Thymus (tissue), 11 donors: ENCODE measurements at regions not wholly inside any gene's neighbourhood (a gene's known extent, or its start where the extent isn't known, plus 50 kb on each side); places are given as distances from the start of the nearest gene placed in this dataset.

Experiments used
- DNase-seq, 9 donors: peaks; one replicate each; pipeline ENCODE4 v3.0.0-alpha.2; 2013; ENCODE audit warnings: low spot score in 9 of 9, low read depth in 6 of 9, missing footprints in 1 of 9
- H3K27ac ChIP-seq, 2 donors: one replicate each; pipeline ENCODE4 v1.5.1; 2013; ENCODE audit warnings: control low read depth in 1 of 2, low read depth in 1 of 2, low read length in 1 of 2, mild to moderate bottlenecking in 1 of 2, moderate library complexity in 1 of 2
- H3K27me3 ChIP-seq, 2 donors: one replicate each; pipeline ENCODE4 v1.5.1; 2013; ENCODE audit warnings: low read length in 1 of 2; ENCODE audit not compliant: control insufficient read depth in 2 of 2, insufficient read depth in 1 of 2
- H3K36me3 ChIP-seq, 2 donors: one replicate each; pipeline ENCODE4 v1.5.1; 2013; ENCODE audit warnings: low read length in 1 of 2, mild to moderate bottlenecking in 1 of 2, moderate library complexity in 1 of 2; ENCODE audit not compliant: control insufficient read depth in 2 of 2, insufficient read depth in 2 of 2
- H3K4me1 ChIP-seq, 2 donors: one replicate each; pipeline ENCODE4 v1.5.1; 2013; ENCODE audit warnings: low read length in 2 of 2; ENCODE audit not compliant: control insufficient read depth in 2 of 2, insufficient read depth in 2 of 2
- H3K4me3 ChIP-seq, 2 donors: one replicate each; pipeline ENCODE4 v1.5.1; 2013; ENCODE audit warnings: low read length in 2 of 2, control low read depth in 1 of 2, mild to moderate bottlenecking in 1 of 2
- H3K9me3 ChIP-seq, 2 donors: one replicate each; pipeline ENCODE4 v1.5.1; 2013; ENCODE audit warnings: low read length in 1 of 2, mild to moderate bottlenecking in 1 of 2; ENCODE audit not compliant: control insufficient read depth in 2 of 2, insufficient read depth in 1 of 2
- WGBS: extraction: QIAGEN DNeasy Blood & Tissue Kit; methylation state at CpG from one replicate; pipeline ENCODE4 v1.1.7; 2013; 5-methylcytosine and 5-hydroxymethylcytosine counted together
- donor health status: healthy.

- DNase-seq, result no peak
- no peak overlapping the region for H3K4me3 ChIP-seq
- no peaks in the 10 kb centered on the region for H3K4me1 ChIP-seq
- H3K27ac ChIP-seq, result no peak overlapping the region
- H3K27me3 ChIP-seq, result no peaks in the 10 kb centered on the region
- peaks cover 0 to 7% of the 10 kb centered on the region in 2 donors for H3K9me3 ChIP-seq
- no peaks in the 10 kb centered on the region for H3K36me3 ChIP-seq
- 94% methylated on average over 1 of the region's 1 CpG for WGBS
Observed at GRCh38 chr4:116427666-116428065, 657.7 kb downstream of the TRAM1L1 start.

GRCh38 chr4:116413222-116413621 is 672.2 kb downstream of the TRAM1L1 start:
- no peaks in the 10 kb centered on the region for H3K36me3 ChIP-seq
- no peaks in the 10 kb centered on the region for H3K4me1 ChIP-seq
- WGBS, result 88% methylated on average over 2 of the region's 2 CpGs
- no peak overlapping the region for H3K4me3 ChIP-seq
- no peaks in the 10 kb centered on the region for H3K9me3 ChIP-seq
- no peak overlapping the region for H3K27ac ChIP-seq
- H3K27me3 ChIP-seq, result no peaks in the 10 kb centered on the region
- no peak for DNase-seq

- Histone ChIP-seq H3K27me3 (no peaks in the 10 kb centered on the region), H3K9me3 (no peaks in the 10 kb centered on the region), H3K4me1 (no peaks in the 10 kb centered on the region), H3K36me3 (no peaks in the 10 kb centered on the region), H3K27ac (no peak overlapping the region), H3K4me3 (no peak overlapping the region)
- 82% methylated on average over 4 of the region's 4 CpGs for WGBS
- DNase-seq, result no peak
Observed at GRCh38 chr4:116401293-116401692, 684.1 kb downstream of the TRAM1L1 start.

- 98% methylated on average over 1 of the region's 1 CpG for WGBS
Observed at GRCh38 chr4:116400480-116400879, 684.9 kb downstream of the TRAM1L1 start.

GRCh38 chr4:116397714-116398113 is 687.7 kb downstream of the TRAM1L1 start:
- H3K36me3 ChIP-seq, result no peaks in the 10 kb centered on the region
- no peak overlapping the region for H3K4me3 ChIP-seq
- no peak for DNase-seq
- H3K9me3 ChIP-seq, result no peaks in the 10 kb centered on the region
- no peaks in the 10 kb centered on the region for H3K27me3 ChIP-seq
- WGBS, result 93% methylated on average over 3 of the region's 3 CpGs
- H3K4me1 ChIP-seq, result no peaks in the 10 kb centered on the region
- H3K27ac ChIP-seq, result no peak overlapping the region

More at GRCh38 chr4:116400480-116400879, 684.9 kb downstream of the TRAM1L1 start:
- DNase-seq, result no peak
- H3K27ac ChIP-seq, result no peak overlapping the region
- no peaks in the 10 kb centered on the region for H3K9me3 ChIP-seq
- H3K36me3 ChIP-seq, result no peaks in the 10 kb centered on the region
- no peak overlapping the region for H3K4me3 ChIP-seq
- no peaks in the 10 kb centered on the region for H3K27me3 ChIP-seq
- no peaks in the 10 kb centered on the region for H3K4me1 ChIP-seq

- H3K4me3 ChIP-seq, result no peak overlapping the region
- no peaks in the 10 kb centered on the region for H3K27me3 ChIP-seq
- no peak overlapping the region for H3K27ac ChIP-seq
- no peaks in the 10 kb centered on the region for H3K36me3 ChIP-seq
- H3K4me1 ChIP-seq, result no peaks in the 10 kb centered on the region
- DNase-seq, result no peak
- no peaks in the 10 kb centered on the region for H3K9me3 ChIP-seq
Observed at GRCh38 chr4:116397291-116397690, 688.1 kb downstream of the TRAM1L1 start.

GRCh38 chr4:116395408-116395807 is 690.0 kb downstream of the TRAM1L1 start:
- 94% methylated on average over 3 of the region's 3 CpGs for WGBS

GRCh38 chr4:116391020-116391419 is 694.4 kb downstream of the TRAM1L1 start:
- WGBS, result 15% methylated on average over 2 of the region's 2 CpGs
- H3K27ac ChIP-seq, result no peak overlapping the region
- no peaks in the 10 kb centered on the region for H3K4me1 ChIP-seq
- H3K36me3 ChIP-seq, result no peaks in the 10 kb centered on the region
- H3K4me3 ChIP-seq, result no peak overlapping the region
- no peak for DNase-seq
- no peaks in the 10 kb centered on the region for H3K27me3 ChIP-seq
- H3K9me3 ChIP-seq, result no peaks in the 10 kb centered on the region

More at GRCh38 chr4:116395408-116395807, 690.0 kb downstream of the TRAM1L1 start:
- H3K4me1 ChIP-seq, result no peaks in the 10 kb centered on the region
- no peak for DNase-seq
- H3K36me3 ChIP-seq, result no peaks in the 10 kb centered on the region
- no peaks in the 10 kb centered on the region for H3K9me3 ChIP-seq
- no peak overlapping the region for H3K4me3 ChIP-seq
- no peak overlapping the region for H3K27ac ChIP-seq
- no peaks in the 10 kb centered on the region for H3K27me3 ChIP-seq

- WGBS, result 77% methylated on average over 2 of the region's 2 CpGs
- H3K27me3 ChIP-seq, result no peaks in the 10 kb centered on the region
- no peaks in the 10 kb centered on the region for H3K4me1 ChIP-seq
- H3K27ac ChIP-seq, result no peak overlapping the region
- no peaks in the 10 kb centered on the region for H3K9me3 ChIP-seq
- no peaks in the 10 kb centered on the region for H3K36me3 ChIP-seq
- no peak overlapping the region for H3K4me3 ChIP-seq
- DNase-seq, result no peak
Observed at GRCh38 chr4:116389139-116389538, 696.2 kb downstream of the TRAM1L1 start.

GRCh38 chr4:116387937-116388474 is 697.4 kb downstream of the TRAM1L1 start:
- no peak overlapping the region for H3K27ac ChIP-seq
- H3K4me3 ChIP-seq, result no peak overlapping the region
- DNase-seq, result no peak
- 93% methylated on average over 2 of the region's 2 CpGs for WGBS
- no peaks in the 10 kb centered on the region for H3K27me3 ChIP-seq
- no peaks in the 10 kb centered on the region for H3K4me1 ChIP-seq
- no peaks in the 10 kb centered on the region for H3K36me3 ChIP-seq
- no peaks in the 10 kb centered on the region for H3K9me3 ChIP-seq
